Sigmoid colon (tissue), 6 donors: ENCODE measurements at regions not wholly inside any gene's neighbourhood (a gene's known extent, or its start where the extent isn't known, plus 50 kb on each side); places are given as distances from the start of the nearest gene placed in this dataset.

ENCODE experiments used
- DNase-seq: peaks from one replicate; pipeline ENCODE4 v3.0.0-alpha.2; 2019
- H3K27ac ChIP-seq, 4 donors: fragments of 200-600 bp; sonication (generic); one replicate each; pipeline ENCODE4 v1.5.1; 2016 to 2019; ENCODE audit warnings: mild to moderate bottlenecking in 1 of 4
- H3K27me3 ChIP-seq, 3 donors: fragments of 200-600 bp; sonication (generic); one replicate each; pipeline ENCODE4 v1.5.1; 2019; ENCODE audit warnings: mild to moderate bottlenecking in 1 of 3
- H3K36me3 ChIP-seq, 4 donors: fragments of 200-600 bp; sonication (generic); one replicate each; pipeline ENCODE4 v1.5.1; 2016 to 2019
- H3K4me1 ChIP-seq, 4 donors: fragments of 200-600 bp; sonication (generic); one replicate each; pipeline ENCODE4 v1.5.1; 2017 to 2019
- H3K4me3 ChIP-seq, 4 donors: fragments of 200-600 bp; sonication (generic); one replicate each; pipeline ENCODE4 v1.5.1; 2017 to 2019; ENCODE audit warnings: mild to moderate bottlenecking in 2 of 4, moderate library complexity in 1 of 4
- H3K9me3 ChIP-seq, 4 donors: fragments of 200-600 bp in 3 of 4; sonication (generic) in 3 of 4; one replicate each; pipeline versions ENCODE4 v1.5.1 to v1.6.1; 2013 to 2019
- CTCF ChIP-seq, 4 experiments: fragments of 450-650 bp in 3 of 4; fragments of 200-600 bp in 1 of 4; IDR thresholded peaks; one replicate each; pipeline ENCODE4 v1.5.1; 2016 to 2019; ENCODE audit warnings: antibody characterized with exemption in 4 of 4, mild to moderate bottlenecking in 3 of 4, moderate library complexity in 2 of 4
- EP300 ChIP-seq, 4 donors: sonication (generic); formaldehyde crosslinking; IDR thresholded peaks; one replicate each; pipeline ENCODE4 v1.6.1; 2017; ENCODE audit warnings: antibody characterized with exemption in 4 of 4
- POLR2A ChIP-seq, 2 donors: fragments of 450-650 bp; IDR thresholded peaks; one replicate each; pipeline ENCODE4 v1.6.1; 2016; ENCODE audit warnings: antibody characterized with exemption in 2 of 2, mild to moderate bottlenecking in 2 of 2, moderate library complexity in 2 of 2
- POLR2AphosphoS5 ChIP-seq, 4 donors: sonication (generic); formaldehyde crosslinking; IDR thresholded peaks; one replicate each; pipeline ENCODE4 v1.6.1; 2017; ENCODE audit warnings: antibody characterized with exemption in 4 of 4
- whole genome bisulfite sequencing, 2 donors: extraction: QIAGEN DNeasy Blood & Tissue Kit; methylation state at CpG; one replicate each; pipeline ENCODE4 v1.1.7; 2013; 5-methylcytosine and 5-hydroxymethylcytosine counted together
- intact Hi-C: fragments of 100-400 bp; cut with DNase I; formaldehyde crosslinking; loops from one replicate; pipeline ENCODE4 v1.15.1; 2023
- donor health status: healthy with polysubstance abuse.
- donor health status: healthy.

- 93% methylated on average over 4 of the region's 4 CpGs for WGBS, 2 donors
These were observed 133.2 kb upstream of the MDFIC start for GRCh38 chr7:114788706-114789105.

GRCh38 chr7:114789161-114789560, 132.7 kb upstream of the MDFIC start:
- TF ChIP-seq CTCF (IDR thresholded peaks at IDR 0.05) (no peak), POLR2AphosphoS5 (IDR thresholded peaks at IDR 0.05) (no peak), POLR2A (IDR thresholded peaks at IDR 0.05) (no peak), EP300 (IDR thresholded peaks at IDR 0.05) (no peak)
- intact Hi-C loops: no loop called here
- Histone ChIP-seq H3K27me3 (no peaks in the 10 kb centered on the region), H3K9me3 (no peaks in the 10 kb centered on the region), H3K4me1 (peaks cover 0 to 12% (median 0%) of the 10 kb centered on the region in 4 donors), H3K27ac (no peak overlapping the region), H3K36me3 (no peaks in the 10 kb centered on the region), H3K4me3 (no peak overlapping the region)
- DNase-seq: no peak
- 65 to 66% methylated on average over 2 of the region's 2 CpGs for WGBS, 2 donors

More at GRCh38 chr7:114788706-114789105, 133.2 kb upstream of the MDFIC start:
- no peak for TF ChIP-seq POLR2A (IDR thresholded peaks at IDR 0.05)
- TF ChIP-seq POLR2AphosphoS5 (IDR thresholded peaks at IDR 0.05): no peak
- TF ChIP-seq EP300 (IDR thresholded peaks at IDR 0.05): no peak
- TF ChIP-seq CTCF (IDR thresholded peaks at IDR 0.05): no peak
- H3K27ac ChIP-seq: no peak overlapping the region
- intact Hi-C loops: no loop called here
- H3K36me3 ChIP-seq: no peaks in the 10 kb centered on the region
- H3K4me3 ChIP-seq: no peak overlapping the region
- H3K4me1 ChIP-seq: peaks cover 0 to 12% (median 0%) of the 10 kb centered on the region in 4 donors
- no peak for DNase-seq
- H3K9me3 ChIP-seq: no peaks in the 10 kb centered on the region
- no peaks in the 10 kb centered on the region for H3K27me3 ChIP-seq

GRCh38 chr7:114789871-114790311, 132.0 kb upstream of the MDFIC start:
- 62 to 65% methylated on average over 3 of the region's 3 CpGs for WGBS, 2 donors
- DNase-seq: no peak

GRCh38 chr7:114790521-114790920, 131.4 kb upstream of the MDFIC start:
- DNase-seq: no peak
- H3K27me3 ChIP-seq: no peaks in the 10 kb centered on the region
- TF ChIP-seq CTCF (IDR thresholded peaks at IDR 0.05) (no peak), POLR2AphosphoS5 (IDR thresholded peaks at IDR 0.05) (no peak), EP300 (IDR thresholded peaks at IDR 0.05) (no peak), POLR2A (IDR thresholded peaks at IDR 0.05) (no peak)
- H3K27ac ChIP-seq: no peak overlapping the region
- 62 to 66% methylated on average over 1 of the region's 1 CpG for WGBS, 2 donors
- no peaks in the 10 kb centered on the region for H3K36me3 ChIP-seq
- intact Hi-C loops: no loop called here
- no peaks in the 10 kb centered on the region for H3K9me3 ChIP-seq
- H3K4me3 ChIP-seq: no peak overlapping the region
- peaks cover 0 to 21% (median 7%) of the 10 kb centered on the region in 4 donors for H3K4me1 ChIP-seq

More at GRCh38 chr7:114789871-114790311, 132.0 kb upstream of the MDFIC start:
- no peak overlapping the region for H3K27ac ChIP-seq
- H3K4me1 ChIP-seq: peaks cover 0 to 14% (median 1%) of the 10 kb centered on the region in 4 donors
- intact Hi-C loops: no loop called here
- no peak overlapping the region for H3K4me3 ChIP-seq
- no peaks in the 10 kb centered on the region for H3K9me3 ChIP-seq
- H3K36me3 ChIP-seq: no peaks in the 10 kb centered on the region
- TF ChIP-seq EP300 (IDR thresholded peaks at IDR 0.05) (no peak), POLR2AphosphoS5 (IDR thresholded peaks at IDR 0.05) (no peak), POLR2A (IDR thresholded peaks at IDR 0.05) (no peak)
- H3K27me3 ChIP-seq: no peaks in the 10 kb centered on the region

GRCh38 chr7:114791771-114792170, 130.1 kb upstream of the MDFIC start:
- Histone ChIP-seq H3K36me3 (no peaks in the 10 kb centered on the region), H3K4me3 (no peak overlapping the region), H3K27me3 (no peaks in the 10 kb centered on the region), H3K9me3 (no peaks in the 10 kb centered on the region), H3K4me1 (peaks cover 0 to 30% (median 14%) of the 10 kb centered on the region in 4 donors), H3K27ac (no peak overlapping the region)
- WGBS, 2 donors: 92 to 93% methylated on average over 4 of the region's 4 CpGs
- intact Hi-C loops: no loop called here
- DNase-seq: no peak
- TF ChIP-seq POLR2AphosphoS5 (IDR thresholded peaks at IDR 0.05) (no peak), CTCF (IDR thresholded peaks at IDR 0.05) (no peak), EP300 (IDR thresholded peaks at IDR 0.05) (no peak), POLR2A (IDR thresholded peaks at IDR 0.05) (no peak)
